ENCODE measurements at regions not wholly inside any gene's neighbourhood (a gene's known extent, or its start where the extent isn't known, plus 50 kb on each side); places are given as distances from the start of the nearest gene placed in this dataset.
A peak's percentile ranks its signal among the peaks of the same experiment; 100 is the strongest.
"Not testable (repeated sequence)": the region's sequence is repeated elsewhere in the genome, so short reads cannot be mapped to it uniquely, and the experiment has no call there.

- H3K36me3 ChIP-seq; H3K27ac ChIP-seq; FAIRE-seq; DNase-seq; H3K4me1 ChIP-seq; H3K4me3 ChIP-seq; H3K27me3 ChIP-seq; ATAC-seq; intact Hi-C loops (cut with DNase I); H3K9me3 ChIP-seq: not testable (repeated sequence)
- WGBS, 2 donors = 77 to 83% methylated on average over 33 to 34 of the region's 34 CpGs
Observed at GRCh38 chr13:97774391-97775100, 178.9 kb upstream of the IPO5 start.

- DNase-seq (no peak), ATAC-seq (peak in 1 of 4 donors; percentile 57), FAIRE-seq (no peak)
- Histone ChIP-seq H3K4me3 (no peak overlapping the region), H3K4me1 (no peaks in the 10 kb centered on the region), H3K36me3 (no peaks in the 10 kb centered on the region), H3K9me3 (no peaks in the 10 kb centered on the region), H3K27ac (no peak overlapping the region), H3K27me3 (no peaks in the 10 kb centered on the region)
- TF ChIP-seq CTCF (IDR thresholded peaks at IDR 0.05) = no peak
- intact Hi-C loops (cut with DNase I) = no loop called here
- 25 to 46% methylated on average over 4 to 5 of the region's 5 CpGs for WGBS, 2 donors
Observed at GRCh38 chr13:97780486-97780885, 173.0 kb upstream of the IPO5 start.

- Histone ChIP-seq H3K36me3 (no peaks in the 10 kb centered on the region), H3K27ac (no peak overlapping the region), H3K4me3 (no peak overlapping the region), H3K9me3 (no peaks in the 10 kb centered on the region), H3K4me1 (no peaks in the 10 kb centered on the region), H3K27me3 (no peaks in the 10 kb centered on the region)
- intact Hi-C loops (cut with DNase I) = no loop called here
- FAIRE-seq (no peak), DNase-seq (no peak), ATAC-seq (peak in 1 of 4 donors; percentile 72)
- no peak for TF ChIP-seq CTCF (IDR thresholded peaks at IDR 0.05)
- WGBS, 2 donors = 82 to 88% methylated on average over 2 of the region's 2 CpGs
Observed at GRCh38 chr13:97781891-97782305, 171.6 kb upstream of the IPO5 start.

- Histone ChIP-seq H3K4me1 (no peaks in the 10 kb centered on the region), H3K4me3 (no peak overlapping the region), H3K9me3 (no peaks in the 10 kb centered on the region), H3K36me3 (no peaks in the 10 kb centered on the region), H3K27ac (no peak overlapping the region), H3K27me3 (no peaks in the 10 kb centered on the region)
- ATAC-seq (no peak), FAIRE-seq (no peak), DNase-seq (no peak)
- 53 to 72% methylated on average over 1 of the region's 1 CpG for WGBS, 2 donors
- no peak for TF ChIP-seq CTCF (IDR thresholded peaks at IDR 0.05)
- intact Hi-C loops (cut with DNase I) = no loop called here
Observed at GRCh38 chr13:97786510-97786909, 167.0 kb upstream of the IPO5 start.

- no peak for ATAC-seq
- no peak for FAIRE-seq
- DNase-seq = no peak
- no peaks in the 10 kb centered on the region for H3K36me3 ChIP-seq
- no peak overlapping the region for H3K4me3 ChIP-seq
- 53 to 58% methylated on average over 4 of the region's 4 CpGs for WGBS, 2 donors
- H3K4me1 ChIP-seq = no peaks in the 10 kb centered on the region
- H3K27me3 ChIP-seq = no peaks in the 10 kb centered on the region
- H3K27ac ChIP-seq = no peak overlapping the region
- intact Hi-C loops (cut with DNase I) = no loop called here
- no peaks in the 10 kb centered on the region for H3K9me3 ChIP-seq
- no peak for TF ChIP-seq CTCF (IDR thresholded peaks at IDR 0.05)
Observed at GRCh38 chr13:97797553-97797952, 155.9 kb upstream of the IPO5 start.

All from pancreas (tissue), 10 donors.